Endothelial cell of hepatic sinusoid (primary cell): ENCODE measurements at regions not wholly inside any gene's neighbourhood (a gene's known extent, or its start where the extent isn't known, plus 50 kb on each side); places are given as distances from the start of the nearest gene placed in this dataset.

Experiments
- in situ Hi-C: cut with HindIII; loops from 2 replicates; pipeline ENCODE4 v1.10.0; 2017; ENCODE audit warnings: low sequenced_read_pairs

- in situ Hi-C loops, result no loop called here
Observed at GRCh38 chr10:33126742-33127141, 168.7 kb upstream of the ITGB1 start.

GRCh38 chr10:33125522-33126517 lies 167.8 kb upstream of the ITGB1 start:
- in situ Hi-C loops, result no loop called here

GRCh38 chr10:33125111-33125510 lies 167.1 kb upstream of the ITGB1 start:
- in situ Hi-C loops, result no loop called here

GRCh38 chr10:33123680-33124079 lies 165.7 kb upstream of the ITGB1 start:
- in situ Hi-C loops, result no loop called here

GRCh38 chr10:33122014-33122809 lies 164.2 kb upstream of the ITGB1 start:
- in situ Hi-C loops, result no loop called here

- in situ Hi-C loops, result no loop called here
Observed at GRCh38 chr10:33120700-33121099, 162.7 kb upstream of the ITGB1 start.

GRCh38 chr10:33120275-33120674 lies 162.2 kb upstream of the ITGB1 start:
- in situ Hi-C loops, result no loop called here

GRCh38 chr10:33117816-33118215 lies 159.8 kb upstream of the ITGB1 start:
- in situ Hi-C loops, result no loop called here

GRCh38 chr10:33117230-33117629 lies 159.2 kb upstream of the ITGB1 start:
- in situ Hi-C loops, result no loop called here

GRCh38 chr10:33115738-33116719 lies 158.0 kb upstream of the ITGB1 start:
- in situ Hi-C loops, result no loop called here

- in situ Hi-C loops, result no loop called here
Observed at GRCh38 chr10:33114451-33114952, 156.5 kb upstream of the ITGB1 start.

GRCh38 chr10:33113466-33113865 lies 155.4 kb upstream of the ITGB1 start:
- in situ Hi-C loops, result no loop called here

GRCh38 chr10:33112831-33113455 lies 154.9 kb upstream of the ITGB1 start:
- in situ Hi-C loops, result no loop called here

GRCh38 chr10:33111488-33112051 lies 153.5 kb upstream of the ITGB1 start:
- in situ Hi-C loops, result no loop called here

- in situ Hi-C loops, result no loop called here
Observed at GRCh38 chr10:33109788-33110469, 151.9 kb upstream of the ITGB1 start.

GRCh38 chr10:33109384-33109783 lies 151.4 kb upstream of the ITGB1 start:
- in situ Hi-C loops, result no loop called here

GRCh38 chr10:33107953-33108352 lies 149.9 kb upstream of the ITGB1 start:
- in situ Hi-C loops, result no loop called here

GRCh38 chr10:33106767-33107166 lies 148.7 kb upstream of the ITGB1 start:
- in situ Hi-C loops, result no loop called here

- in situ Hi-C loops, result loop anchor here (5.0 kb wide), 1 partner anchor 42 kb away; no protein-coding TSS in a partner anchor
Observed at GRCh38 chr10:33103863-33104379, 145.9 kb upstream of the ITGB1 start.
